Neural progenitor cell (in vitro differentiated cells): ENCODE measurements at regions not wholly inside any gene's neighbourhood (a gene's known extent, or its start where the extent isn't known, plus 50 kb on each side); places are given as distances from the start of the nearest gene placed in this dataset.

Experiments
- DNase-seq: peaks from one replicate; pipeline ENCODE4 v3.0.0-alpha.2; 2016; ENCODE audit warnings: low spot score
- H2AFZ ChIP-seq: fragments of 200-600 bp; sonication (generic); replicated peaks from 2 replicates; pipeline ENCODE4 v1.6.1; 2016; ENCODE audit warnings: antibody characterized with exemption
- H3F3A ChIP-seq: fragments of 200-600 bp; sonication (generic); 2 replicates; pipeline ENCODE4 v1.6.1; 2016; ENCODE audit warnings: antibody characterized with exemption, low read depth
- H3K27ac ChIP-seq: fragments of 200-600 bp; sonication (generic); 2 replicates; pipeline ENCODE4 v1.5.1; 2016; ENCODE audit warnings: mild to moderate bottlenecking
- H3K27me3 ChIP-seq: fragments of 200-600 bp; sonication (generic); 2 replicates; pipeline ENCODE4 v1.6.1; 2016; ENCODE audit warnings: mild to moderate bottlenecking, moderate library complexity
- H3K36me3 ChIP-seq: fragments of 200-600 bp; sonication (generic); 2 replicates; pipeline ENCODE4 v1.5.1; 2016
- H3K4me1 ChIP-seq: fragments of 200-600 bp; sonication (generic); 2 replicates; pipeline ENCODE4 v1.6.1; 2016; ENCODE audit warnings: mixed run types
- H3K4me2 ChIP-seq: fragments of 200-600 bp; sonication (generic); 2 replicates; pipeline ENCODE4 v1.6.1; 2016
- H3K4me3 ChIP-seq: fragments of 200-600 bp; sonication (generic); 2 replicates; pipeline ENCODE4 v1.5.1; 2016
- H3K79me2 ChIP-seq: fragments of 200-600 bp; sonication (generic); 2 replicates; pipeline ENCODE4 v1.6.1; 2016; ENCODE audit warnings: low read depth
- H3K9ac ChIP-seq: fragments of 200-600 bp; sonication (generic); 2 replicates; pipeline ENCODE4 v1.6.1; 2016
- H3K9me3 ChIP-seq: fragments of 200-600 bp; sonication (generic); 2 replicates; pipeline ENCODE4 v1.5.1; 2016; ENCODE audit warnings: low read depth
- H4K20me1 ChIP-seq: fragments of 200-600 bp; sonication (generic); 2 replicates; pipeline ENCODE4 v1.6.1; 2016; ENCODE audit warnings: low read depth
- H3K27ac Mint-ChIP-seq: 3 replicates; pipeline ENCODE4 v1.8.0; 2021; ENCODE audit warnings: mixed read lengths
- H3K27me3 Mint-ChIP-seq: 2 replicates; pipeline ENCODE4 v1.8.0; 2022; ENCODE audit warnings: low read depth, mild to moderate bottlenecking, inconsistent platforms, moderate library complexity, mixed read lengths; ENCODE audit not compliant: insufficient read depth
- H3K36me3 Mint-ChIP-seq: 3 replicates; pipeline ENCODE4 v1.8.0; 2021; ENCODE audit warnings: mixed read lengths
- H3K4me1 Mint-ChIP-seq: 3 replicates; pipeline ENCODE4 v1.8.0; 2021; ENCODE audit warnings: mixed read lengths
- H3K4me3 Mint-ChIP-seq: 3 replicates; pipeline ENCODE4 v1.8.0; 2021; ENCODE audit warnings: mild to moderate bottlenecking, moderate library complexity, mixed read lengths
- H3K9me3 Mint-ChIP-seq: 3 replicates; pipeline ENCODE4 v1.8.0; 2020; ENCODE audit warnings: mixed read lengths
- EZH2 ChIP-seq: fragments of 200-600 bp; sonication (generic); IDR thresholded peaks from 2 replicates; pipeline ENCODE4 v1.6.1; 2017; ENCODE audit warnings: antibody characterized with exemption, mild to moderate bottlenecking, moderate library complexity
- EZH2phosphoT487 ChIP-seq: fragments of 200-600 bp; sonication (generic); IDR thresholded peaks from 2 replicates; pipeline ENCODE4 v1.6.1; 2017; ENCODE audit warnings: antibody characterized with exemption
- TF ChIP-seq, protein P1 (sequence below): fragments of 200-600 bp; sonication (generic); IDR thresholded peaks from 2 replicates; pipeline ENCODE4 v1.5.1; 2017; ENCODE audit warnings: antibody characterized with exemption, mild to moderate bottlenecking

DNA sequence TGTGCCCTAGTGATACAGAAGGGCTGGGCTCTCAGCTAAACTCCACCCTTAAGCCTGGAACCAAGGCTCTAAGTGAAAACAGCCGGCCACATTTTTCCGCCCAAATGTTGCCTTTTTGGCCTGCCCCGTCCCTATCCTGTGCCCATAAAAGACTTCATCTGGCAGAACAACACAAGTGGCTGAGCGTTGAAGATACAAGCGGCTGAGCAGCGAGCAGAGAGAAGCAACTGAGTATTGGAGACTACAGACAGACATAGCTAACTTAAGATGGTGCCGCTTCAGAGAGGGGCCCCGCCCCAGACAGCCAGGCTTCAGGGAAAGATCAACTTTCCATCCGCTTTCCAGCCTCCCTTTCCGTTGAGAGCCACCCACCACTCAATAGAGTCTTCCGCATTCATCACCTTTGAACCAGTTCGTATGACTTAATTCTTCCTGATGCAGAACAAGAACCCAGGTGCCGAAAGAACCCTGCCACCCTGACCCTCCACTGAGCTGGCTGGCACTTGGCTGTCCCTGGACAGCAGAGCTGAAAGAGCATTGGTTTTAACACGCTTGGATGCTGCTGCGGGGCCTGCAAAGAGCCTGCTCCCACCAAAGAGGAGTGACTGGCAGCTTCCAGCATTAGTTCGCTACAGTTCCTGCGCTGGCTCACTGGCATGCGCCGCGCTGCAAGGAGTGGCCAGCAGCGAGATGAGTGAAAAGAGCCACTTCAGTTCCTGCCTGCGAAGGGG, 853.2 kb upstream of the INTU start:
- H3K4me3 Mint-ChIP-seq = no peak overlapping the region
- no peaks in the 10 kb centered on the region for H3F3A ChIP-seq
- no peak overlapping the region for H3K9ac ChIP-seq
- no peak overlapping the region for H3K4me3 ChIP-seq
- DNase-seq = no peak
- H3K4me1 ChIP-seq = no peaks in the 10 kb centered on the region
- H4K20me1 ChIP-seq = no peaks in the 10 kb centered on the region
- no peaks in the 10 kb centered on the region for H3K27me3 Mint-ChIP-seq
- H3K79me2 ChIP-seq = no peaks in the 10 kb centered on the region
- no peak overlapping the region for H3K27ac ChIP-seq
- peak overlapping the region; percentile 92 for H2AFZ ChIP-seq
- H3K27me3 ChIP-seq = no peaks in the 10 kb centered on the region
- no peak overlapping the region for H3K27ac Mint-ChIP-seq
- H3K4me1 Mint-ChIP-seq = no peaks in the 10 kb centered on the region
- no peaks in the 10 kb centered on the region for H3K36me3 ChIP-seq
- H3K9me3 Mint-ChIP-seq = no peaks in the 10 kb centered on the region
- no peaks in the 10 kb centered on the region for H3K36me3 Mint-ChIP-seq
- H3K9me3 ChIP-seq = no peaks in the 10 kb centered on the region
- TF ChIP-seq EZH2phosphoT487 (no peak), EZH2 (no peak)
- TF ChIP-seq, protein P1, sequence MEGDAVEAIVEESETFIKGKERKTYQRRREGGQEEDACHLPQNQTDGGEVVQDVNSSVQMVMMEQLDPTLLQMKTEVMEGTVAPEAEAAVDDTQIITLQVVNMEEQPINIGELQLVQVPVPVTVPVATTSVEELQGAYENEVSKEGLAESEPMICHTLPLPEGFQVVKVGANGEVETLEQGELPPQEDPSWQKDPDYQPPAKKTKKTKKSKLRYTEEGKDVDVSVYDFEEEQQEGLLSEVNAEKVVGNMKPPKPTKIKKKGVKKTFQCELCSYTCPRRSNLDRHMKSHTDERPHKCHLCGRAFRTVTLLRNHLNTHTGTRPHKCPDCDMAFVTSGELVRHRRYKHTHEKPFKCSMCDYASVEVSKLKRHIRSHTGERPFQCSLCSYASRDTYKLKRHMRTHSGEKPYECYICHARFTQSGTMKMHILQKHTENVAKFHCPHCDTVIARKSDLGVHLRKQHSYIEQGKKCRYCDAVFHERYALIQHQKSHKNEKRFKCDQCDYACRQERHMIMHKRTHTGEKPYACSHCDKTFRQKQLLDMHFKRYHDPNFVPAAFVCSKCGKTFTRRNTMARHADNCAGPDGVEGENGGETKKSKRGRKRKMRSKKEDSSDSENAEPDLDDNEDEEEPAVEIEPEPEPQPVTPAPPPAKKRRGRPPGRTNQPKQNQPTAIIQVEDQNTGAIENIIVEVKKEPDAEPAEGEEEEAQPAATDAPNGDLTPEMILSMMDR = no peak
- no peak overlapping the region for H3K4me2 ChIP-seq

DNA sequence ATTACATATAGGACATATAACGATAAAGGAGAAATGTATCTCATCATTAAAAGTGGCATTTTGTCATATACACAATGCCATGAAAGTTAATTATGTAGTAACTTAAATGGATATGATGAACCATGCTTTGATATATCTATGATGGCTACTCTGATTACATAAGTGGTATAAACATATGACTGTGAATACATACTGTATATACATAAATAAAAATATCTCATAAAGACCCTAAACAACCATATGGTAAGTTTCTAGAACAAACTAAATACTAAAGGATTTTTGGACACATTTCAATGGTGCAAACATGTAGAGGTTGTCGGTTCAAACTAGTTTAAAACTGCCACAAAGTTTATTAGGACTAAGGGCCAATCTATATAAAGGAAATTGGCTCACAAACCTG, 849.6 kb upstream of the INTU start:
- no peaks in the 10 kb centered on the region for H3K27me3 Mint-ChIP-seq
- no peaks in the 10 kb centered on the region for H3K36me3 ChIP-seq

DNA sequence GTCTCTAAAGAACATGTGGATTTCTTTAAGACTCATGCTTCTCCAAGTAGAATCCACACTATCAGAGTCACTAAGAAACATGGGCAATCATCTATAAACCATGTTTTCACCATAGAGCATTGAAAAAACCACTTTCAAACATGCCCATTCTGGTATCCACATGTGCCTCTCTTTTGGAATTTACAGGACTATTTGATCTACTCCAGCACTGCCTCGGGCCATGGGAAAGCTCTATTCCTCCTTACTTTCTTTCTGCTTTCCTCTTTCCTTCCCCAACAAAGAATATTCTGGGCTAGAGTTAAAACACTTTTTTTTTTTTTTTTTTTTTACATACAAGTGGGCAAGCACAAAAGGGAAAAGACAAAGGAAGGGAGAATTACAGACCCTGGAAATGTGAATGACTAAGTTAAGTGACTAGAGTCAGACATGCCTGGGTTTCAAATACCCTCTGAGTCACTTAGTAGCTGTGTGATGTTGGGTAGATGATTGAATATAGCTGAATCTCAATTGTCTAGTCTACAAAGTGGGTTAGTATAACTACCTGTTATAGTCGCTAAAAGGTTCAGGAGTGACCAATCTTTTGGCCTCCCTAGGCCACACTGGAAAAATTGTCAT, 847.7 kb upstream of the INTU start:
- Histone ChIP-seq H3K79me2 (no peaks in the 10 kb centered on the region), H3K27me3 (no peaks in the 10 kb centered on the region), H3K9me3 (no peaks in the 10 kb centered on the region), H3F3A (no peaks in the 10 kb centered on the region), H3K27ac (no peak overlapping the region), H2AFZ (peak overlapping the region; percentile 14), H3K4me3 (no peak overlapping the region), H3K4me2 (no peak overlapping the region), H3K9ac (no peak overlapping the region), H4K20me1 (no peaks in the 10 kb centered on the region), H3K36me3 (no peaks in the 10 kb centered on the region), H3K4me1 (no peaks in the 10 kb centered on the region)
- H3K27me3 Mint-ChIP-seq = no peaks in the 10 kb centered on the region
- H3K4me3 Mint-ChIP-seq = no peak overlapping the region
- H3K4me1 Mint-ChIP-seq = no peaks in the 10 kb centered on the region
- no peak for TF ChIP-seq EZH2
- TF ChIP-seq EZH2phosphoT487 = no peak
- TF ChIP-seq, protein P1 = no peak
- H3K9me3 Mint-ChIP-seq = no peaks in the 10 kb centered on the region
- DNase-seq = no peak
- H3K36me3 Mint-ChIP-seq = no peaks in the 10 kb centered on the region
- no peak overlapping the region for H3K27ac Mint-ChIP-seq

More for the DNA sequence above, 849.6 kb upstream of the INTU start:
- Histone ChIP-seq H3K27ac (no peak overlapping the region), H3K4me1 (no peaks in the 10 kb centered on the region), H2AFZ (no peak overlapping the region), H3K79me2 (no peaks in the 10 kb centered on the region), H3K4me2 (no peak overlapping the region), H4K20me1 (no peaks in the 10 kb centered on the region), H3F3A (no peaks in the 10 kb centered on the region), H3K27me3 (no peaks in the 10 kb centered on the region), H3K9ac (no peak overlapping the region), H3K9me3 (no peaks in the 10 kb centered on the region), H3K4me3 (no peak overlapping the region)
- DNase-seq = no peak
- Mint-ChIP-seq H3K4me1 (no peaks in the 10 kb centered on the region), H3K4me3 (no peak overlapping the region), H3K27ac (no peak overlapping the region), H3K9me3 (no peaks in the 10 kb centered on the region), H3K36me3 (no peaks in the 10 kb centered on the region)
- TF ChIP-seq EZH2 (no peak), EZH2phosphoT487 (no peak)
- TF ChIP-seq, protein P1 = no peak
